ENCODE measurements at regions not wholly inside any gene's neighbourhood (a gene's known extent, or its start where the extent isn't known, plus 50 kb on each side); places are given as distances from the start of the nearest gene placed in this dataset.
"Not testable (repeated sequence)": the region's sequence is repeated elsewhere in the genome, so short reads cannot be mapped to it uniquely, and the experiment has no call there.

DNA sequence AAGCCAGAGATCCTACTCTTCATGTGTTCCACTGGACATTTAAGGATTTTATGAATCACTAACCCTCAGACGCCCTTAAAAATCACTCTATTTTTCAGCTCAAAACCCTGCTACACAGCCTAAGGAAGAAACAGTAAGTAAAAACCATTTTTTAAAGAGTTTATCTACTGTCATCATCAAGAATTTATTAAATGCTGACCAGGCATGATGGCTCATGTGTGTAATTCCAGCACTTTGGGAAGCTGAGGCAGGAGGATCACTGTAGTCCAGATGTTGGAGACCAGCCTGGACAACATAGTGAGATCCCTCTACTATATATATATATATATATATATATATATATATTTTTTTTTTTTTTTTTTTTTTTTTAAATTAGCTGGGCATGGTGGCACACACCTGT, 124.2 kb upstream of the ID4 start:
- Histone ChIP-seq H3K27me3 (ENCODE audit: control insufficient read depth in 3 of 3, insufficient read depth in 3 of 3, low read length in 3 of 3) (no peaks in the 10 kb centered on the region), H3K9ac (ENCODE audit: low read depth in 1 of 3, low read length in 3 of 3) (no peak overlapping the region), H3K9me3 (ENCODE audit: control insufficient read depth in 3 of 3, low read length in 3 of 3) (no peaks in the 10 kb centered on the region), H3K4me3 (ENCODE audit: low read length in 3 of 3) (no peak overlapping the region), H3K4me1 (ENCODE audit: control insufficient read depth in 3 of 3, insufficient read depth in 3 of 3, low read length in 3 of 3) (no peaks in the 10 kb centered on the region), H3K27ac (ENCODE audit: low read depth, low read length) (no peak overlapping the region), H3K36me3 (ENCODE audit: control insufficient read depth in 3 of 3, insufficient read depth in 3 of 3, low read length in 3 of 3) (no peaks in the 10 kb centered on the region)

- Histone ChIP-seq H3K9ac (ENCODE audit: low read depth in 1 of 3, low read length in 3 of 3) (no peak overlapping the region), H3K36me3 (ENCODE audit: control insufficient read depth in 3 of 3, insufficient read depth in 3 of 3, low read length in 3 of 3) (no peaks in the 10 kb centered on the region), H3K4me3 (ENCODE audit: low read length in 3 of 3) (no peak overlapping the region), H3K9me3 (ENCODE audit: control insufficient read depth in 3 of 3, low read length in 3 of 3) (no peaks in the 10 kb centered on the region), H3K27ac (ENCODE audit: low read depth, low read length) (no peak overlapping the region), H3K4me1 (ENCODE audit: control insufficient read depth in 3 of 3, insufficient read depth in 3 of 3, low read length in 3 of 3) (no peaks in the 10 kb centered on the region), H3K27me3 (ENCODE audit: control insufficient read depth in 3 of 3, insufficient read depth in 3 of 3, low read length in 3 of 3) (no peaks in the 10 kb centered on the region)
These were observed 123.8 kb upstream of the ID4 start for GRCh38 chr6:19713411-19713810.

DNA sequence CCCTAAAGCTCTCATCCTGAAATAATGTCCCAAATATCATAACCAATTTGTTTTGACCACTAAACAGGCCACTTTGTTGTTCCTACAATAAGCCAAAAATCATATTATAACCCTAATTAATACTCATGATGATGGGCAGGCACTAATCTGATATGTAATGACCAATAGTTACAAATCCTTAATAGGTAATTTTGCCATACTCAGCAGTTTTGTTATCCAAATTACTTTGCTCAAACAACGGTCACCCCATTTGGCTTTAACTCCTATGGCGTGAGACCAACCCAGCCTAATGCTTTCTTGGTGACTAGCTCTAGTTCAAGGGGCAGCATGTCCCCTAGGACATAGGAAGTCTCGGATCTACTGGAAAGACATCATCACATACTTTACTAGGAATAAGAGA, 123.2 kb upstream of the ID4 start:
- Histone ChIP-seq H3K36me3 (ENCODE audit: control insufficient read depth in 3 of 3, insufficient read depth in 3 of 3, low read length in 3 of 3) (no peaks in the 10 kb centered on the region), H3K9me3 (ENCODE audit: control insufficient read depth in 3 of 3, low read length in 3 of 3) (no peaks in the 10 kb centered on the region)

GRCh38 chr6:19714434-19715166, 122.6 kb upstream of the ID4 start:
- no peak overlapping the region for H3K4me3 ChIP-seq (ENCODE audit: low read length in 3 of 3)
- no peaks in the 10 kb centered on the region for H3K36me3 ChIP-seq (ENCODE audit: control insufficient read depth in 3 of 3, insufficient read depth in 3 of 3, low read length in 3 of 3)
- no peak overlapping the region for H3K27ac ChIP-seq (ENCODE audit: low read depth, low read length)
- H3K27me3 ChIP-seq (ENCODE audit: control insufficient read depth in 3 of 3, insufficient read depth in 3 of 3, low read length in 3 of 3), result no peaks in the 10 kb centered on the region
- no peak overlapping the region for H3K9ac ChIP-seq (ENCODE audit: low read depth in 1 of 3, low read length in 3 of 3)
- no peaks in the 10 kb centered on the region for H3K9me3 ChIP-seq (ENCODE audit: control insufficient read depth in 3 of 3, low read length in 3 of 3)
- no peaks in the 10 kb centered on the region for H3K4me1 ChIP-seq (ENCODE audit: control insufficient read depth in 3 of 3, insufficient read depth in 3 of 3, low read length in 3 of 3)

More for the DNA sequence above, 123.2 kb upstream of the ID4 start:
- Histone ChIP-seq H3K27me3 (ENCODE audit: control insufficient read depth in 3 of 3, insufficient read depth in 3 of 3, low read length in 3 of 3) (no peaks in the 10 kb centered on the region), H3K4me3 (ENCODE audit: low read length in 3 of 3) (no peak overlapping the region), H3K9ac (ENCODE audit: low read depth in 1 of 3, low read length in 3 of 3) (no peak overlapping the region), H3K4me1 (ENCODE audit: control insufficient read depth in 3 of 3, insufficient read depth in 3 of 3, low read length in 3 of 3) (no peaks in the 10 kb centered on the region), H3K27ac (ENCODE audit: low read depth, low read length) (no peak overlapping the region)

GRCh38 chr6:19715167-19715551, 122.0 kb upstream of the ID4 start:
- Histone ChIP-seq H3K4me1 (ENCODE audit: control insufficient read depth in 3 of 3, insufficient read depth in 3 of 3, low read length in 3 of 3) (no peaks in the 10 kb centered on the region), H3K9me3 (ENCODE audit: control insufficient read depth in 3 of 3, low read length in 3 of 3) (no peaks in the 10 kb centered on the region), H3K27me3 (ENCODE audit: control insufficient read depth in 3 of 3, insufficient read depth in 3 of 3, low read length in 3 of 3) (no peaks in the 10 kb centered on the region), H3K4me3 (ENCODE audit: low read length in 3 of 3) (no peak overlapping the region), H3K36me3 (ENCODE audit: control insufficient read depth in 3 of 3, insufficient read depth in 3 of 3, low read length in 3 of 3) (no peaks in the 10 kb centered on the region), H3K9ac (ENCODE audit: low read depth in 1 of 3, low read length in 3 of 3) (no peak overlapping the region), H3K27ac (ENCODE audit: low read depth, low read length) (no peak overlapping the region)

DNA sequence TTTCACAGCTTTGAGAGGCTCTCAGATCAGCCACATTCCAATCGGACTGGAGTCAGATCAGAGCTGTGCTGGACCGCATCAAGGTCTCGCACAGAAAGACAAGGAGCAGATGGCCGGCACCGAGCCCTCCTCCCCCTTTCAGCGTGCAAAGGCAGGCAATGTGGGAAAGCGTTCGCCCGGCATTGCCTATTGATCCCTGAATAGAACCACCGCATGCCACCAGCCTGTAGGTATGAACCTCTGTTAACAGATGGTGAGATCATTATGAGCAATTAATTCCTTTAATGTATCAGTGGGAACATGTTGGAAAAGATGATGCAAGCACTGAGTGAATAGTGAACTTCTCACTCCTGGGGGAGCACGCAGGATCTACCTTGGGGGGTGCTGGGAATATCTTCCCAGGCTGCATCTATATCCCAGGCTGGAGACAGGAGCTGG, 117.5 kb upstream of the ID4 start:
- Histone ChIP-seq H3K36me3 (ENCODE audit: control insufficient read depth in 3 of 3, insufficient read depth in 3 of 3, low read length in 3 of 3) (no peaks in the 10 kb centered on the region), H3K9me3 (ENCODE audit: control insufficient read depth in 3 of 3, low read length in 3 of 3) (no peaks in the 10 kb centered on the region), H3K27ac (ENCODE audit: low read depth, low read length) (no peak overlapping the region), H3K27me3 (ENCODE audit: control insufficient read depth in 3 of 3, insufficient read depth in 3 of 3, low read length in 3 of 3) (no peaks in the 10 kb centered on the region), H3K4me1 (ENCODE audit: control insufficient read depth in 3 of 3, insufficient read depth in 3 of 3, low read length in 3 of 3) (no peaks in the 10 kb centered on the region), H3K9ac (ENCODE audit: low read depth in 1 of 3, low read length in 3 of 3) (no peak overlapping the region), H3K4me3 (ENCODE audit: low read length in 3 of 3) (no peak overlapping the region)

GRCh38 chr6:19721766-19722377, 115.3 kb upstream of the ID4 start:
- no peaks in the 10 kb centered on the region for H3K4me1 ChIP-seq (ENCODE audit: control insufficient read depth in 3 of 3, insufficient read depth in 3 of 3, low read length in 3 of 3)

DNA sequence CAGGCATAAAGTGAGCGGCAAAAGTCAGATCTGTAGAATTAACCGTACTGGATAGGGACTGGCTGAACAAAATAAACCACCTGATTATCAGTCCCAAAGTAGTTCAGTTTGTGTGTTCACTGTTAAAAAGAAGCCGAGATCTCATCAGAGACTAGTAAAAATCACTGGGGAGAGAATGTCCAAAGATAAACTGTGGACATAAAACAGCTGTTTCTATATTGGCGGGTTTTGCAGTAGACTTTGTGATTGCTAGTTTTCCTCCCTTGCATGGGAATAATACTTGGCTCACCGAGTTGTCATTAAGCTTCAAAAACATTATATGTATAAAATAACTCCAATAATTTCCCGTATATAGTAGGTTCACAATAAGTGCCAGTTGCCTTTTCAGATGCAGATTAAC, 114.2 kb upstream of the ID4 start:
- Histone ChIP-seq H3K4me3 (ENCODE audit: low read length in 3 of 3) (no peak overlapping the region), H3K27me3 (ENCODE audit: control insufficient read depth in 3 of 3, insufficient read depth in 3 of 3, low read length in 3 of 3) (no peaks in the 10 kb centered on the region), H3K36me3 (ENCODE audit: control insufficient read depth in 3 of 3, insufficient read depth in 3 of 3, low read length in 3 of 3) (no peaks in the 10 kb centered on the region), H3K27ac (ENCODE audit: low read depth, low read length) (no peak overlapping the region), H3K4me1 (ENCODE audit: control insufficient read depth in 3 of 3, insufficient read depth in 3 of 3, low read length in 3 of 3) (no peaks in the 10 kb centered on the region), H3K9me3 (ENCODE audit: control insufficient read depth in 3 of 3, low read length in 3 of 3) (no peaks in the 10 kb centered on the region), H3K9ac (ENCODE audit: low read depth in 1 of 3, low read length in 3 of 3) (no peak overlapping the region)

More at GRCh38 chr6:19721766-19722377, 115.3 kb upstream of the ID4 start:
- Histone ChIP-seq H3K9me3 (ENCODE audit: control insufficient read depth in 3 of 3, low read length in 3 of 3) (no peaks in the 10 kb centered on the region), H3K36me3 (ENCODE audit: control insufficient read depth in 3 of 3, insufficient read depth in 3 of 3, low read length in 3 of 3) (no peaks in the 10 kb centered on the region), H3K27ac (ENCODE audit: low read depth, low read length) (no peak overlapping the region), H3K4me3 (ENCODE audit: low read length in 3 of 3) (no peak overlapping the region), H3K27me3 (ENCODE audit: control insufficient read depth in 3 of 3, insufficient read depth in 3 of 3, low read length in 3 of 3) (no peaks in the 10 kb centered on the region), H3K9ac (ENCODE audit: low read depth in 1 of 3, low read length in 3 of 3) (no peak overlapping the region)

- H3K9ac ChIP-seq (ENCODE audit: low read depth in 1 of 3, low read length in 3 of 3), result no peak overlapping the region
- H3K4me1 ChIP-seq (ENCODE audit: control insufficient read depth in 3 of 3, insufficient read depth in 3 of 3, low read length in 3 of 3), result no peaks in the 10 kb centered on the region
- no peaks in the 10 kb centered on the region for H3K27me3 ChIP-seq (ENCODE audit: control insufficient read depth in 3 of 3, insufficient read depth in 3 of 3, low read length in 3 of 3)
- H3K9me3 ChIP-seq (ENCODE audit: control insufficient read depth in 3 of 3, low read length in 3 of 3), result no peaks in the 10 kb centered on the region
- no peaks in the 10 kb centered on the region for H3K36me3 ChIP-seq (ENCODE audit: control insufficient read depth in 3 of 3, insufficient read depth in 3 of 3, low read length in 3 of 3)
- H3K27ac ChIP-seq (ENCODE audit: low read depth, low read length), result no peak overlapping the region
- no peak overlapping the region for H3K4me3 ChIP-seq (ENCODE audit: low read length in 3 of 3)
These were observed 113.6 kb upstream of the ID4 start for GRCh38 chr6:19723545-19723944.

DNA sequence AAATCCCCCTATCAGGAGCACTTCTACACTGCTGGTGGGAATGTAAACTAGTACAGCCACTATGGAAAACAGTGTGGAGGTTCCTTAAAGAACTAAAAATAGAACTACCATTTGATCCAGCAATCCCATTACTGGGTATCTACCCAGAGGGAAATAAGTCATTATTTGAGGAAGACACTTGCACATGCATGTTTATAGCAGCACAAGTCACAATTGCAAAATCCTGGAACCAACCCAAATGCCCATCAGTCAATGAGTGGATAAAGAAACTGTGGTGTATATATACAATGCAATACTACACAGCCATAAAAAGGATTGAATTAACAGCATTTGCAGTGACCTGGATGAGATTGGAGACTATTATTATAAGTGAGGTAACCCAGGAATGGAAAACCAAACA, 111.7 kb upstream of the ID4 start:
- not testable (repeated sequence) for H3K9me3 ChIP-seq (ENCODE audit: control insufficient read depth in 3 of 3, low read length in 3 of 3); H3K27ac ChIP-seq (ENCODE audit: low read depth, low read length); H3K4me3 ChIP-seq (ENCODE audit: low read length in 3 of 3); H3K27me3 ChIP-seq (ENCODE audit: control insufficient read depth in 3 of 3, insufficient read depth in 3 of 3, low read length in 3 of 3); H3K36me3 ChIP-seq (ENCODE audit: control insufficient read depth in 3 of 3, insufficient read depth in 3 of 3, low read length in 3 of 3); H3K9ac ChIP-seq (ENCODE audit: low read depth in 1 of 3, low read length in 3 of 3); H3K4me1 ChIP-seq (ENCODE audit: control insufficient read depth in 3 of 3, insufficient read depth in 3 of 3, low read length in 3 of 3)

All from skeletal muscle tissue (tissue), 3 donors.